CD8-positive, alpha-beta memory T cell (primary cell): ENCODE measurements at regions not wholly inside any gene's neighbourhood (a gene's known extent, or its start where the extent isn't known, plus 50 kb on each side); places are given as distances from the start of the nearest gene placed in this dataset.
A peak's percentile ranks its signal among the peaks of the same experiment; 100 is the strongest.
"Not testable (repeated sequence)": the region's sequence is repeated elsewhere in the genome, so short reads cannot be mapped to it uniquely, and the experiment has no call there.

Experiments used
- CTCF ChIA-PET: fragments of 350-600 bp; sonication (Branson Sonifier 250); formaldehyde crosslinking; loops from one replicate; lab custom pipeline; 2021; ENCODE audit warnings: antibody characterized with exemption; lab: Charles Lee
- POLR2A ChIA-PET: fragments of 350-600 bp; sonication (Branson Sonifier 250); formaldehyde crosslinking; loops from one replicate; lab custom pipeline; 2021; ENCODE audit warnings: antibody characterized with exemption; lab: Charles Lee
- DNase-seq, 5 donors: peaks; one replicate each; pipeline versions ENCODE4 v3.0.0 to v3.0.0-alpha.2; 2020 to 2022; ENCODE audit warnings: mixed read lengths in 1 of 5
- H3K27ac ChIP-seq: one replicate; pipeline ENCODE4 v1.7.0; 2013; ENCODE audit warnings: low read depth, mild to moderate bottlenecking, low read length, moderate library complexity
- H3K27me3 ChIP-seq: 2 replicates; pipeline ENCODE4 v1.7.0; 2013; ENCODE audit warnings: low read length, mild to moderate bottlenecking; ENCODE audit not compliant: insufficient read depth, poor library complexity, severe bottlenecking
- H3K36me3 ChIP-seq: 2 replicates; pipeline ENCODE4 v1.7.0; 2013; ENCODE audit warnings: mild to moderate bottlenecking, low read length, moderate library complexity; ENCODE audit not compliant: insufficient read depth
- H3K4me1 ChIP-seq: 2 replicates; pipeline ENCODE4 v1.7.0; 2013; ENCODE audit warnings: mild to moderate bottlenecking, low read length, moderate library complexity; ENCODE audit not compliant: insufficient read depth
- H3K4me3 ChIP-seq: 2 replicates; pipeline ENCODE4 v1.7.0; 2013; ENCODE audit warnings: mild to moderate bottlenecking, low read length
- H3K9me3 ChIP-seq: 2 replicates; pipeline ENCODE4 v1.7.0; 2013; ENCODE audit warnings: mild to moderate bottlenecking, low read length
- H3K27ac Mint-ChIP-seq, 8 donors: one replicate each; pipeline ENCODE4 v1.8.0; 2020 to 2021; ENCODE audit warnings: mixed read lengths in 8 of 8, mild to moderate bottlenecking in 6 of 8, inconsistent platforms in 3 of 8, moderate library complexity in 3 of 8
- H3K27me3 Mint-ChIP-seq, 2 donors: one replicate each; pipeline ENCODE4 v1.8.0; 2020 to 2021; ENCODE audit warnings: mixed read lengths in 2 of 2, mild to moderate bottlenecking in 1 of 2, moderate library complexity in 1 of 2
- H3K36me3 Mint-ChIP-seq, 3 donors: one replicate each; pipeline ENCODE4 v1.8.0; 2020 to 2021; ENCODE audit warnings: mixed read lengths in 3 of 3, inconsistent platforms in 1 of 3, mild to moderate bottlenecking in 1 of 3
- H3K4me1 Mint-ChIP-seq, 3 donors: one replicate each; pipeline ENCODE4 v1.8.0; 2020 to 2021; ENCODE audit warnings: mixed read lengths in 3 of 3, inconsistent platforms in 1 of 3, mild to moderate bottlenecking in 1 of 3
- H3K4me3 Mint-ChIP-seq, 7 donors: one replicate each; pipeline ENCODE4 v1.8.0; 2020 to 2021; ENCODE audit warnings: mixed read lengths in 7 of 7, mild to moderate bottlenecking in 6 of 7, moderate library complexity in 4 of 7, inconsistent platforms in 2 of 7
- H3K9me3 Mint-ChIP-seq, 5 donors: one replicate each; pipeline ENCODE4 v1.8.0; 2020 to 2022; ENCODE audit warnings: mixed read lengths in 5 of 5, mild to moderate bottlenecking in 3 of 5, moderate library complexity in 2 of 5, inconsistent platforms in 1 of 5

- H3K4me3 ChIP-seq, H3K9me3 ChIP-seq, POLR2A ChIA-PET, H3K27ac ChIP-seq, H3K27me3 ChIP-seq, H3K9me3 Mint-ChIP-seq, H3K36me3 Mint-ChIP-seq, H3K27me3 Mint-ChIP-seq, DNase-seq, H3K36me3 ChIP-seq: not testable (repeated sequence)
- CTCF ChIA-PET = interaction anchor here (1.1 kb wide), 1 partner anchor 207 kb away, joined by 3 read pairs; no protein-coding TSS in a partner anchor
- Mint-ChIP-seq H3K4me1 (peaks cover 44 to 55% (median 55%) of the 10 kb centered on the region in 3 donors), H3K4me3 (peak overlapping the region in 1 of 7 donors; percentile 13), H3K27ac (peak overlapping the region in 2 of 8 donors; percentile 24 to 76)
- H3K4me1 ChIP-seq = peaks cover 23% of the 10 kb centered on the region
These were observed 223.9 kb upstream of the ZNF217 start for GRCh38 chr20:53817513-53817912.

DNA sequence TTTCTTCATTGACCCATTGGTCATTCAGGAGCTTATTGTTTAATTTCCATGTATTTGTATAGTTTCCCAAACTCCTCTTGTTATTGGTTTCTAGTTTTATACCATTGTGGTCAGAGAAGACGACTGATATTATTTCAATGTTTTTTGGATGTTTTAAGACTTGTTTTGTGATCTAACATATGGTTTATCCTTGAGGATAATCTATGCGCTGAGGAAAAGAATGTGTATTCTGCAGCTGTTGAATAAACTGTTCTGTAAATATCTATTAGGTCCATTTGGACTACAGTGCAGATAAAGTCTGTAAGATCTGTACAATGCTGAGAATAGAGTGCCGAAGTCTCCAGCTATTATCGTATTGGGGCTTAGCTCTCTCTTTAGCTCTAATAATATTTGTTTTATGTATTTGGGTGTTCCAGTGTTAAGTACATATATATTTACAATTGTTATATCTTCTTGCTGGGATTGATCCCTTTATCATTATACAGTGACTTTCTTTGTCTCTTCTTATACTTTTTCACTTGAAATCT, 223.3 kb upstream of the ZNF217 start:
- Histone ChIP-seq H3K4me1 (peaks cover 23% of the 10 kb centered on the region), H3K9me3 (no peaks in the 10 kb centered on the region), H3K27ac (no peak overlapping the region), H3K4me3 (no peak overlapping the region), H3K36me3 (no peaks in the 10 kb centered on the region), H3K27me3 (no peaks in the 10 kb centered on the region)
- CTCF ChIA-PET = interaction anchor here (0.7 to 1.1 kb wide), 2 partner anchors 18 to 207 kb away, joined by 3 read pairs; no protein-coding TSS in a partner anchor
- Mint-ChIP-seq H3K4me1 (peaks cover 44 to 55% (median 55%) of the 10 kb centered on the region in 3 donors), H3K9me3 (peaks cover 0 to 6% (median 3%) of the 10 kb centered on the region in 5 donors), H3K27ac (peak overlapping the region in 3 of 8 donors; percentile 50 to 57 (median 51)), H3K4me3 (peak overlapping the region in 1 of 7 donors; percentile 63), H3K27me3 (no peaks in the 10 kb centered on the region), H3K36me3 (peaks cover 0 to 5% (median 0%) of the 10 kb centered on the region in 3 donors)
- POLR2A ChIA-PET = no interaction called here
- no peak for DNase-seq

DNA sequence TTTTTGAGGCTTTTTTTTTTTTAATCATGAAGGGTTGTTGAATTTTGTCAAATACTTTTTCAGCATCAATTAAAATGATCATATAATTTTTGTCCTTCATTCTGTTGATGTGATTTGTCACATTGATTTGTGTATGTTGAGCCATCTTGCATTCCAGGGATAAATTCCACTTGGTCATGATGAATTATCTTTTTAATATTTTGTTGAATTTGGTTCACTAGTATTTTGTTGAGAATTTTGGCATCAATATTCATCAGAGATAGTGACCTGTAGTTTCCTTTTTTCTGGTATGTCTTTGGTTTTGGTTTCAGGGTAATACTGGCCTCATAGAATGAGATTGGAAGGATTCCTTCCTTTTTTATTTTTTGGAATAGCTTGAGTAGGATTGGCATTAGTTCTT, 221.9 kb upstream of the ZNF217 start:
- Mint-ChIP-seq H3K27ac (peak overlapping the region in 7 of 8 donors; percentile 41 to 91 (median 77)), H3K4me3 (peak overlapping the region in 2 of 7 donors; percentile 73 to 74), H3K4me1 (peaks cover 44 to 55% (median 55%) of the 10 kb centered on the region in 3 donors), H3K27me3 (no peaks in the 10 kb centered on the region), H3K36me3 (peaks cover 0 to 5% (median 0%) of the 10 kb centered on the region in 3 donors), H3K9me3 (peaks cover 0 to 6% (median 3%) of the 10 kb centered on the region in 5 donors)
- Histone ChIP-seq H3K27me3 (no peaks in the 10 kb centered on the region), H3K36me3 (no peaks in the 10 kb centered on the region), H3K4me1 (peaks cover 23% of the 10 kb centered on the region), H3K4me3 (no peak overlapping the region), H3K27ac (no peak overlapping the region), H3K9me3 (no peaks in the 10 kb centered on the region)
- POLR2A ChIA-PET = interaction anchor here (0.5 kb wide), 1 partner anchor 119 kb away, joined by 4 read pairs; no protein-coding TSS in a partner anchor
- CTCF ChIA-PET = interaction anchor here (1.4 kb wide), 1 partner anchor 114 kb away, joined by 3 read pairs; no protein-coding TSS in a partner anchor
- no peak for DNase-seq

- Histone ChIP-seq H3K27me3 (no peaks in the 10 kb centered on the region), H3K4me1 (peaks cover 23% of the 10 kb centered on the region), H3K9me3 (no peaks in the 10 kb centered on the region), H3K4me3 (no peak overlapping the region), H3K27ac (no peak overlapping the region), H3K36me3 (no peaks in the 10 kb centered on the region)
- H3K27me3 Mint-ChIP-seq = no peaks in the 10 kb centered on the region
- POLR2A ChIA-PET = no interaction called here
- H3K4me3 Mint-ChIP-seq = peak overlapping the region in 6 of 7 donors; percentile 44 to 76 (median 68)
- no peaks in the 10 kb centered on the region for H3K36me3 Mint-ChIP-seq
- H3K9me3 Mint-ChIP-seq = peaks cover 0 to 3% (median 2%) of the 10 kb centered on the region in 5 donors
- CTCF ChIA-PET = no interaction called here
- no peak for DNase-seq
- peaks cover 44 to 55% (median 51%) of the 10 kb centered on the region in 3 donors for H3K4me1 Mint-ChIP-seq
- peak overlapping the region in 7 of 8 donors; percentile 41 to 86 (median 77) for H3K27ac Mint-ChIP-seq
These were observed 220.4 kb upstream of the ZNF217 start for GRCh38 chr20:53814060-53814459.

- H3K27me3 Mint-ChIP-seq = no peaks in the 10 kb centered on the region
- peaks cover 23% of the 10 kb centered on the region for H3K4me1 ChIP-seq
- peaks cover 0 to 1% (median 0%) of the 10 kb centered on the region in 5 donors for H3K9me3 Mint-ChIP-seq
- peak overlapping the region in 4 of 7 donors; percentile 62 to 76 (median 74) for H3K4me3 Mint-ChIP-seq
- peak overlapping the region in 6 of 8 donors; percentile 5 to 86 (median 76) for H3K27ac Mint-ChIP-seq
- H3K4me1 Mint-ChIP-seq = peaks cover 41 to 51% (median 47%) of the 10 kb centered on the region in 3 donors
- H3K36me3 ChIP-seq = no peaks in the 10 kb centered on the region
- H3K9me3 ChIP-seq = no peaks in the 10 kb centered on the region
- ChIA-PET CTCF (no interaction called here), POLR2A (no interaction called here)
- H3K4me3 ChIP-seq = no peak overlapping the region
- no peak overlapping the region for H3K27ac ChIP-seq
- no peaks in the 10 kb centered on the region for H3K27me3 ChIP-seq
- no peak for DNase-seq
- no peaks in the 10 kb centered on the region for H3K36me3 Mint-ChIP-seq
These were observed 220.0 kb upstream of the ZNF217 start for GRCh38 chr20:53813636-53814035.

DNA sequence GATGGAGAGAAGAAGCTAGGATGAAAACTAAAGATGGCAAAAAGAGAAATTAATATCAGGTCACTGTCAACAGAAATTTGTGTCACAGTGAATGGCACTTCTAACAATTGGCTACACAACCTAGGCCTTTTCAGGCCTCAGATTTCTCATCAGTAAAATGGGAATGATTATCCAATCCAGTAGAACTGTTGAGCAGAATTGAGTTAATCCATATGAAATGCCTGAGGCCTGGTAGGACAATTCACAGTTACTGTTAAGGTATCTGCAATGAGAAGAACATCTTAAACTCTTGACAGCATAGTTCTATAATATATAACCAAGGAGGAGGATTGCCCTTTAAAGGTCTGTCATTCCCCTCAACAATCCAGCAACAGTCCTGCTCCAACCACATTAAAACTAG, 217.9 kb upstream of the ZNF217 start:
- Mint-ChIP-seq H3K4me3 (no peak overlapping the region), H3K4me1 (peaks cover 29 to 33% (median 31%) of the 10 kb centered on the region in 3 donors), H3K36me3 (no peaks in the 10 kb centered on the region), H3K9me3 (no peaks in the 10 kb centered on the region), H3K27ac (peak overlapping the region in 1 of 8 donors; percentile 36), H3K27me3 (no peaks in the 10 kb centered on the region)
- Histone ChIP-seq H3K9me3 (no peaks in the 10 kb centered on the region), H3K36me3 (no peaks in the 10 kb centered on the region), H3K27ac (no peak overlapping the region), H3K27me3 (no peaks in the 10 kb centered on the region), H3K4me3 (no peak overlapping the region), H3K4me1 (peaks cover 23% of the 10 kb centered on the region)
- POLR2A ChIA-PET = no interaction called here
- DNase-seq = no peak
- CTCF ChIA-PET = no interaction called here

DNA sequence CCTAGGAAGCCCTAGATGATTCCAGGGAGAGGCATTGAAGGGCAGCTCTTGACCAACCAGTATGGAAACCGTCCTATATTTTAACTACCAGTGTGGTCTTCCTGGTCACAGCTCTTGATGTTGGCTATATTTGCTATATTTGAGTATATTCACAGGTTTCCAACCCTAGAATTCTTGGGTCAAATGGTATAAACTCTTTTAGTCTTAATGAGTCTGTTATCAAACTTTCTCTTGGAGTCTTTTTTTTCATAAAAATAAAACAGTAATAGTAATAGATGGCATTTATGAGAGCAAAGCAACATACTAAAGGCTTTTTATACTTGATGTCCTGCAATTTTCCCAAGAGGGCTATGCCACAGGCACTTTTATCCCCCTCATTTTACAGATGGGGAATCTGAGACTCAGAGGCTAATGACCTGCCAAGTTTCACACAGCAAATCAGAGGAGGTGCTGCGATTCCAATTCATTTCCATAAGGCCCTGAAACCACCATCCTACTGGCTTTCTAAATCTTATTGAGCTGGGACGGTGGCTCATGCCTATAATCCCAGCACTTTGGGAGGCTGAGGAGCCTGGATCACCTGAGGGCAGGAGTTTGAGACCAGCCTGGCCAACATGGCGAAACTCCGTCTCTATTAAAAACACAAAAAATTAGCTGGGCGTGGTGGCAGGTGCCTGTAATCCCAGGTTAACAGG, 217.2 kb upstream of the ZNF217 start:
- no peaks in the 10 kb centered on the region for H3K9me3 Mint-ChIP-seq
- Histone ChIP-seq H3K27me3 (no peaks in the 10 kb centered on the region), H3K4me1 (peaks cover 21% of the 10 kb centered on the region), H3K27ac (no peak overlapping the region), H3K9me3 (no peaks in the 10 kb centered on the region), H3K36me3 (no peaks in the 10 kb centered on the region), H3K4me3 (no peak overlapping the region)
- ChIA-PET POLR2A (no interaction called here), CTCF (interaction anchor here (0.9 kb wide), 1 partner anchor 60 kb away, joined by 3 read pairs; no protein-coding TSS in a partner anchor)
- no peak for DNase-seq
- H3K4me3 Mint-ChIP-seq = peak overlapping the region in 1 of 7 donors; percentile 40
- H3K27ac Mint-ChIP-seq = peak overlapping the region in 1 of 8 donors; percentile 75
- H3K4me1 Mint-ChIP-seq = peaks cover 23 to 25% (median 24%) of the 10 kb centered on the region in 3 donors
- H3K36me3 Mint-ChIP-seq = no peaks in the 10 kb centered on the region
- no peaks in the 10 kb centered on the region for H3K27me3 Mint-ChIP-seq
